Loucy (cell line): ENCODE measurements at regions not wholly inside any gene's neighbourhood (a gene's known extent, or its start where the extent isn't known, plus 50 kb on each side); places are given as distances from the start of the nearest gene placed in this dataset.

ENCODE experiments used
- H2AFZ ChIP-seq: fragments of 200-600 bp; sonication (generic); 2 replicates; pipeline ENCODE4 v1.6.0; 2016; ENCODE audit warnings: antibody characterized with exemption, mild to moderate bottlenecking, low read length, moderate library complexity
- H3F3A ChIP-seq: fragments of 200-600 bp; 2 replicates; pipeline ENCODE4 v1.6.0; 2016; ENCODE audit warnings: antibody characterized with exemption, low read depth, mild to moderate bottlenecking
- H3K27me3 ChIP-seq: fragments of 200-600 bp; sonication (generic); 2 replicates; pipeline ENCODE4 v1.6.1; 2014; ENCODE audit warnings: low read length, mild to moderate bottlenecking; ENCODE audit not compliant: insufficient read depth, poor library complexity, severe bottlenecking
- H3K36me3 ChIP-seq: fragments of 200-600 bp; sonication (generic); 2 replicates; pipeline ENCODE4 v1.6.1; 2016; ENCODE audit warnings: low read length; ENCODE audit not compliant: insufficient read depth
- H3K4me1 ChIP-seq: fragments of 200-600 bp; sonication (generic); 2 replicates; pipeline ENCODE4 v1.5.1; 2014; ENCODE audit warnings: low read length, mild to moderate bottlenecking; ENCODE audit not compliant: insufficient read depth, poor library complexity, severe bottlenecking
- H3K4me2 ChIP-seq: fragments of 200-600 bp; sonication (generic); 2 replicates; pipeline ENCODE4 v1.6.0; 2014; ENCODE audit warnings: antibody characterized with exemption, low read length, low read depth, mild to moderate bottlenecking; ENCODE audit not compliant: poor library complexity, severe bottlenecking
- H3K4me3 ChIP-seq: fragments of 200-600 bp; sonication (generic); 2 replicates; pipeline ENCODE4 v1.5.1; 2014; ENCODE audit warnings: low read length, mild to moderate bottlenecking, mixed read lengths; ENCODE audit not compliant: poor library complexity, severe bottlenecking
- H3K79me2 ChIP-seq: fragments of 200-600 bp; sonication (generic); 2 replicates; pipeline ENCODE4 v1.6.1; 2014; ENCODE audit warnings: low read length; ENCODE audit not compliant: insufficient read depth
- H3K9ac ChIP-seq: fragments of 200-600 bp; sonication (generic); 2 replicates; pipeline ENCODE4 v1.6.0; 2014; ENCODE audit warnings: mild to moderate bottlenecking, low read depth, low read length, moderate library complexity; ENCODE audit not compliant: poor library complexity, severe bottlenecking
- H3K9me2 ChIP-seq: fragments of 200-600 bp; sonication (generic); replicated peaks from 2 replicates; pipeline ENCODE4 v1.6.1; 2016; ENCODE audit warnings: low read depth, low read length, mixed read lengths
- H3K9me3 ChIP-seq: fragments of 200-600 bp; sonication (generic); 2 replicates; pipeline ENCODE4 v1.6.1; 2014; ENCODE audit warnings: mild to moderate bottlenecking, antibody characterized with exemption, low read length, low read depth; ENCODE audit not compliant: insufficient read depth
- H4K20me1 ChIP-seq: fragments of 200-600 bp; sonication (generic); 2 replicates; pipeline ENCODE4 v1.6.0; 2014; ENCODE audit warnings: antibody characterized with exemption, low read length, mild to moderate bottlenecking; ENCODE audit not compliant: insufficient read depth, poor library complexity, severe bottlenecking
- EZH2phosphoT487 ChIP-seq: fragments of 200-600 bp; IDR thresholded peaks from 2 replicates; pipeline ENCODE4 v1.6.1; 2018; ENCODE audit warnings: antibody characterized with exemption, mild to moderate bottlenecking, moderate library complexity, borderline replicate concordance
- TF ChIP-seq, protein P1 (sequence below): fragments of 200-600 bp; sonication (generic); conservative IDR thresholded peaks from 2 replicates; pipeline ENCODE4 v1.5.1; 2014; ENCODE audit warnings: mild to moderate bottlenecking, antibody characterized with exemption, low read length

GRCh38 chr15:97815835-97816234 lies 144.7 kb upstream of the ARRDC4 start:
- H3K79me2 ChIP-seq = no peaks in the 10 kb centered on the region
- no peak overlapping the region for H3K4me2 ChIP-seq
- H3K9ac ChIP-seq = no peak overlapping the region
- no peaks in the 10 kb centered on the region for H3K36me3 ChIP-seq
- no peaks in the 10 kb centered on the region for H3K4me1 ChIP-seq
- no peak for TF ChIP-seq EZH2phosphoT487
- TF ChIP-seq, protein P1, sequence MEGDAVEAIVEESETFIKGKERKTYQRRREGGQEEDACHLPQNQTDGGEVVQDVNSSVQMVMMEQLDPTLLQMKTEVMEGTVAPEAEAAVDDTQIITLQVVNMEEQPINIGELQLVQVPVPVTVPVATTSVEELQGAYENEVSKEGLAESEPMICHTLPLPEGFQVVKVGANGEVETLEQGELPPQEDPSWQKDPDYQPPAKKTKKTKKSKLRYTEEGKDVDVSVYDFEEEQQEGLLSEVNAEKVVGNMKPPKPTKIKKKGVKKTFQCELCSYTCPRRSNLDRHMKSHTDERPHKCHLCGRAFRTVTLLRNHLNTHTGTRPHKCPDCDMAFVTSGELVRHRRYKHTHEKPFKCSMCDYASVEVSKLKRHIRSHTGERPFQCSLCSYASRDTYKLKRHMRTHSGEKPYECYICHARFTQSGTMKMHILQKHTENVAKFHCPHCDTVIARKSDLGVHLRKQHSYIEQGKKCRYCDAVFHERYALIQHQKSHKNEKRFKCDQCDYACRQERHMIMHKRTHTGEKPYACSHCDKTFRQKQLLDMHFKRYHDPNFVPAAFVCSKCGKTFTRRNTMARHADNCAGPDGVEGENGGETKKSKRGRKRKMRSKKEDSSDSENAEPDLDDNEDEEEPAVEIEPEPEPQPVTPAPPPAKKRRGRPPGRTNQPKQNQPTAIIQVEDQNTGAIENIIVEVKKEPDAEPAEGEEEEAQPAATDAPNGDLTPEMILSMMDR = no peak
- H2AFZ ChIP-seq = no peak overlapping the region
- H3K27me3 ChIP-seq = no peaks in the 10 kb centered on the region
- no peaks in the 10 kb centered on the region for H3K9me2 ChIP-seq
- no peaks in the 10 kb centered on the region for H3F3A ChIP-seq
- H3K9me3 ChIP-seq = no peaks in the 10 kb centered on the region
- no peak overlapping the region for H3K4me3 ChIP-seq
- no peaks in the 10 kb centered on the region for H4K20me1 ChIP-seq

GRCh38 chr15:97817276-97817890 lies 143.1 kb upstream of the ARRDC4 start:
- no peaks in the 10 kb centered on the region for H3F3A ChIP-seq
- H3K9me2 ChIP-seq = no peaks in the 10 kb centered on the region
- H3K4me3 ChIP-seq = no peak overlapping the region
- H4K20me1 ChIP-seq = no peaks in the 10 kb centered on the region
- TF ChIP-seq EZH2phosphoT487 = no peak
- TF ChIP-seq, protein P1 = no peak
- no peaks in the 10 kb centered on the region for H3K27me3 ChIP-seq
- no peak overlapping the region for H2AFZ ChIP-seq
- no peaks in the 10 kb centered on the region for H3K79me2 ChIP-seq
- no peaks in the 10 kb centered on the region for H3K4me1 ChIP-seq
- no peaks in the 10 kb centered on the region for H3K9me3 ChIP-seq
- no peaks in the 10 kb centered on the region for H3K36me3 ChIP-seq
- H3K4me2 ChIP-seq = no peak overlapping the region
- H3K9ac ChIP-seq = no peak overlapping the region

GRCh38 chr15:97836003-97836402 lies 124.5 kb upstream of the ARRDC4 start:
- Histone ChIP-seq H3K79me2 (no peaks in the 10 kb centered on the region), H3K27me3 (no peaks in the 10 kb centered on the region), H3K4me3 (no peak overlapping the region), H3K9me3 (no peaks in the 10 kb centered on the region; the same call in 1 of the 2 replicates), H3K4me2 (no peak overlapping the region), H3K9ac (no peak overlapping the region), H3K36me3 (no peaks in the 10 kb centered on the region), H3K4me1 (no peaks in the 10 kb centered on the region), H4K20me1 (no peaks in the 10 kb centered on the region), H2AFZ (no peak overlapping the region), H3F3A (no peaks in the 10 kb centered on the region), H3K9me2 (no peaks in the 10 kb centered on the region)
- TF ChIP-seq EZH2phosphoT487 = no peak
- TF ChIP-seq, protein P1 = no peak
